ENCODE measurements at regions not wholly inside any gene's neighbourhood (a gene's known extent, or its start where the extent isn't known, plus 50 kb on each side); places are given as distances from the start of the nearest gene placed in this dataset.

DNA sequence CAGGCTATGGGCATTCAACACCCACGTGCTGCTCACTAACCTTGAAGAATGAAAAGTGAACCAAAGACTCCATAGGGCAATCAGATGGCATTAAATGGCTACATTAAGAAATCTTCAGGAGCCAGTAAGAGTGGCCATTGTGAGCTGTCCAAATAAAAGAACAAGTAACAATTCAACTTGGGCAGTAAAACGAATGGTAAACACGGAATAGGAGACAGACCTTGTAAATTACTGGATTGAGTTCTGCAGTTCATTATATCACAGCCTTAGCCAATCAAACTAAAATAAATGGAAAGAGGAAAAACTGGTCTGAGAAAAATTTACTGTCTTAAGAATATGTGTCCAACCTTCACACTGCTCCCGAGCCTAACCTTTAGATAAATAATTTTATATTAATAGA is 306.5 kb upstream of the ZNF521 start:
- DNase-seq (no peak), FAIRE-seq (no peak)
- Histone ChIP-seq H3K4me1 (ENCODE audit: control insufficient read depth in 3 of 3, insufficient read depth in 2 of 3, low read depth in 1 of 3, low read length in 2 of 3) (no peaks in the 10 kb centered on the region), H3K27me3 (ENCODE audit: control insufficient read depth in 3 of 3, insufficient read depth in 3 of 3, low read length in 3 of 3) (no peaks in the 10 kb centered on the region), H3K4me3 (ENCODE audit: low read depth in 1 of 3, low read length in 3 of 3) (no peak overlapping the region), H3K36me3 (ENCODE audit: control insufficient read depth in 3 of 3, insufficient read depth in 2 of 3, low read depth in 1 of 3, low read length in 3 of 3) (no peaks in the 10 kb centered on the region), H3K9me3 (ENCODE audit: control insufficient read depth in 2 of 2, insufficient read depth in 1 of 2, low read depth in 1 of 2, low read length in 1 of 2) (no peaks in the 10 kb centered on the region), H3K27ac (ENCODE audit: low read depth in 1 of 3, low read length in 2 of 3) (no peak overlapping the region)
- 39 to 62% (median 55%) methylated on average over 4 of the region's 4 CpGs for WGBS, 3 donors

DNA sequence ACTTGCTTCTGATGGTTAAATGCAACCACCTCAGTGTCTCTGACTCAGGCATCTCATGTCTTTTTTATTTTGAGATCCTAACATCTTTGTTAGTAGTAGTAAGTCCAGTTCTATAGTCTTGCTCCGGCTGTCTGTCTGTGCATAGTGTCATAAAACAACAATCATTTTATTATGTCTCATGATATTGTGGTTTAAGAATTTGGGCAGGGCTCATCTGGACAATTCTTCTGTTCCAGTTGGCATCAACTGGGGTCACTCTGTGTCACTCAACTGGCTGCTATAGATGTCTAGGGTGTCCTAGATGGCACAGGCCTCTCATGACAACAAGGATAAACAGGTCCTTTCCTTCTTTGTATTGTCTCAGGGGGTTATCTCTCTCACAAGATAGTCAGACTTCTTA is 299.6 kb upstream of the ZNF521 start:
- Histone ChIP-seq H3K27me3 (ENCODE audit: control insufficient read depth in 3 of 3, insufficient read depth in 3 of 3, low read length in 3 of 3) (no peaks in the 10 kb centered on the region), H3K9me3 (ENCODE audit: control insufficient read depth in 2 of 2, insufficient read depth in 1 of 2, low read depth in 1 of 2, low read length in 1 of 2) (no peaks in the 10 kb centered on the region), H3K4me3 (ENCODE audit: low read depth in 1 of 3, low read length in 3 of 3) (no peak overlapping the region), H3K36me3 (ENCODE audit: control insufficient read depth in 3 of 3, insufficient read depth in 2 of 3, low read depth in 1 of 3, low read length in 3 of 3) (no peaks in the 10 kb centered on the region), H3K4me1 (ENCODE audit: control insufficient read depth in 3 of 3, insufficient read depth in 2 of 3, low read depth in 1 of 3, low read length in 2 of 3) (no peaks in the 10 kb centered on the region), H3K27ac (ENCODE audit: low read depth in 1 of 3, low read length in 2 of 3) (no peak overlapping the region)
- no peak for FAIRE-seq
- no peak for DNase-seq
- 74 to 91% (median 84%) methylated on average over 1 of the region's 1 CpG for WGBS, 3 donors

DNA sequence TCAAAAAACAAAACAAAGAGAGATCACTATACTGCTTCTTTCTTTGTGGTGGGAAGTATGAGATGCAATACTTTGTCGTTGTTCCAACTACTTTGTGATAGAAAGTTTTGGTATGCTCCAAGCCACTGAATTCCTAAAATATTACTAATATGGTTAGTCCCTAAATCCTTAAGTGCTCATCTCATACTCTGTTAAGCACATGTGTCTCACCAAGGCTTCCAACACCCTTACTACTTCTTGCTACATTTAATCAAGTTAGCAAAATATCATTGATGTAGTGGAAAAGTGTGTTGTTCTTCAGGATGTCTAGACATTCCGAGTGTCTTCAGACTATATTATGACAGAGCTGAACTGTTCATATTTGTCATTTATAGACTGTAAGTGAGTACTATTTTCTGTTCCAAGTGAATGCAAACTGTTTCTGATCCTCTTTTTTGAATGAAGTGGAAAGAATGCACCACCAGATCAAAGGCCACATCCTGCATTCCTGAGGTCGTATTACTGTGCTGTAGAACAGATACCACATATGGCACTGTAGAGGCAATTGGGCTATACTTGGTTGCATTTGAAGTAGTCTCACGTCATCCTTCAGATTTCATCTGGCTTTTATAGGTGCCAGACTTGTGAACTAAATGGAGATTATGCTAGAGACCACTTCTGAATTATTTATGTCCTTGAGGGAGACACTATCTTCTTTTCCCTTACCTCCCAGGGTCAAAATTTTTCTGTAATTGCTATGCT is 298.4 kb upstream of the ZNF521 start:
- Histone ChIP-seq H3K27me3 (ENCODE audit: control insufficient read depth in 3 of 3, insufficient read depth in 3 of 3, low read length in 3 of 3) (no peaks in the 10 kb centered on the region), H3K4me3 (ENCODE audit: low read depth in 1 of 3, low read length in 3 of 3) (no peak overlapping the region), H3K27ac (ENCODE audit: low read depth in 1 of 3, low read length in 2 of 3) (no peak overlapping the region), H3K4me1 (ENCODE audit: control insufficient read depth in 3 of 3, insufficient read depth in 2 of 3, low read depth in 1 of 3, low read length in 2 of 3) (no peaks in the 10 kb centered on the region), H3K9me3 (ENCODE audit: control insufficient read depth in 2 of 2, insufficient read depth in 1 of 2, low read depth in 1 of 2, low read length in 1 of 2) (no peaks in the 10 kb centered on the region), H3K36me3 (ENCODE audit: control insufficient read depth in 3 of 3, insufficient read depth in 2 of 3, low read depth in 1 of 3, low read length in 3 of 3) (no peaks in the 10 kb centered on the region)
- 54 to 59% (median 58%) methylated on average over 4 of the region's 4 CpGs for WGBS, 3 donors
- FAIRE-seq (no peak), DNase-seq (no peak)

GRCh38 chr18:25648716-25649260 is 296.8 kb upstream of the ZNF521 start:
- Histone ChIP-seq H3K27ac (ENCODE audit: low read depth in 1 of 3, low read length in 2 of 3) (no peak overlapping the region), H3K4me1 (ENCODE audit: control insufficient read depth in 3 of 3, insufficient read depth in 2 of 3, low read depth in 1 of 3, low read length in 2 of 3) (no peaks in the 10 kb centered on the region), H3K36me3 (ENCODE audit: control insufficient read depth in 3 of 3, insufficient read depth in 2 of 3, low read depth in 1 of 3, low read length in 3 of 3) (no peaks in the 10 kb centered on the region), H3K9me3 (ENCODE audit: control insufficient read depth in 2 of 2, insufficient read depth in 1 of 2, low read depth in 1 of 2, low read length in 1 of 2) (no peaks in the 10 kb centered on the region), H3K4me3 (ENCODE audit: low read depth in 1 of 3, low read length in 3 of 3) (no peak overlapping the region), H3K27me3 (ENCODE audit: control insufficient read depth in 3 of 3, insufficient read depth in 3 of 3, low read length in 3 of 3) (no peaks in the 10 kb centered on the region)
- FAIRE-seq (no peak), DNase-seq (no peak)

- no peaks in the 10 kb centered on the region for H3K9me3 ChIP-seq (ENCODE audit: control insufficient read depth in 2 of 2, insufficient read depth in 1 of 2, low read depth in 1 of 2, low read length in 1 of 2)
- no peak for FAIRE-seq
- no peak for DNase-seq
- WGBS, 3 donors, result 71 to 93% (median 77%) methylated on average over 3 of the region's 3 CpGs
- no peak overlapping the region for H3K27ac ChIP-seq (ENCODE audit: low read depth in 1 of 3, low read length in 2 of 3)
- no peaks in the 10 kb centered on the region for H3K4me1 ChIP-seq (ENCODE audit: control insufficient read depth in 3 of 3, insufficient read depth in 2 of 3, low read depth in 1 of 3, low read length in 2 of 3)
- no peak overlapping the region for H3K4me3 ChIP-seq (ENCODE audit: low read depth in 1 of 3, low read length in 3 of 3)
- H3K27me3 ChIP-seq (ENCODE audit: control insufficient read depth in 3 of 3, insufficient read depth in 3 of 3, low read length in 3 of 3), result no peaks in the 10 kb centered on the region
- H3K36me3 ChIP-seq (ENCODE audit: control insufficient read depth in 3 of 3, insufficient read depth in 2 of 3, low read depth in 1 of 3, low read length in 3 of 3), result no peaks in the 10 kb centered on the region
Observed at GRCh38 chr18:25647404-25647803, 295.4 kb upstream of the ZNF521 start.

DNA sequence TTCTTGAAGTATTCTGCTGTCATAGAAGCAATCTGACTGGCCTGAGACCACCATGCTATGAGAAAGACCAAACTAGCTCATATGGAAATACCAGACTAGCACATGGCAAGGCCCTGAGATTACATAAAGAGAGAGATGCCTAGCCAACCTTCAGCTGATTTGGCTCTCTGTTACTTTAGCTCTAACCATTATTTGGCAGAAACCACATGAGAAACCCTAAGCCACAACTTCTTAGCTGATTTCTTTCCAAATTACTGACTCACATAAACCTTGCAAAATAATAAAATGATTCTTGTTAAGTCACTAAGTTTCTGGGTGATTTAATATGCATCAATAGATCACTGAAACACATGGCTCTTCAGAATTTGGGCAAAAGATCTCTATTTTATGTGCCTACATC is 295.0 kb upstream of the ZNF521 start:
- Histone ChIP-seq H3K9me3 (ENCODE audit: control insufficient read depth in 2 of 2, insufficient read depth in 1 of 2, low read depth in 1 of 2, low read length in 1 of 2) (no peaks in the 10 kb centered on the region), H3K36me3 (ENCODE audit: control insufficient read depth in 3 of 3, insufficient read depth in 2 of 3, low read depth in 1 of 3, low read length in 3 of 3) (no peaks in the 10 kb centered on the region), H3K27ac (ENCODE audit: low read depth in 1 of 3, low read length in 2 of 3) (no peak overlapping the region), H3K4me1 (ENCODE audit: control insufficient read depth in 3 of 3, insufficient read depth in 2 of 3, low read depth in 1 of 3, low read length in 2 of 3) (no peaks in the 10 kb centered on the region), H3K4me3 (ENCODE audit: low read depth in 1 of 3, low read length in 3 of 3) (no peak overlapping the region), H3K27me3 (ENCODE audit: control insufficient read depth in 3 of 3, insufficient read depth in 3 of 3, low read length in 3 of 3) (no peaks in the 10 kb centered on the region)
- FAIRE-seq, result no peak
- no peak for DNase-seq

- Histone ChIP-seq H3K27me3 (ENCODE audit: control insufficient read depth in 3 of 3, insufficient read depth in 3 of 3, low read length in 3 of 3) (no peaks in the 10 kb centered on the region), H3K4me1 (ENCODE audit: control insufficient read depth in 3 of 3, insufficient read depth in 2 of 3, low read depth in 1 of 3, low read length in 2 of 3) (no peaks in the 10 kb centered on the region), H3K9me3 (ENCODE audit: control insufficient read depth in 2 of 2, insufficient read depth in 1 of 2, low read depth in 1 of 2, low read length in 1 of 2) (no peaks in the 10 kb centered on the region), H3K36me3 (ENCODE audit: control insufficient read depth in 3 of 3, insufficient read depth in 2 of 3, low read depth in 1 of 3, low read length in 3 of 3) (no peaks in the 10 kb centered on the region), H3K4me3 (ENCODE audit: low read depth in 1 of 3, low read length in 3 of 3) (no peak overlapping the region), H3K27ac (ENCODE audit: low read depth in 1 of 3, low read length in 2 of 3) (no peak overlapping the region)
- DNase-seq (no peak), FAIRE-seq (no peak)
- 68 to 77% (median 73%) methylated on average over 2 of the region's 2 CpGs for WGBS, 3 donors
Observed at GRCh38 chr18:25639596-25639995, 287.6 kb upstream of the ZNF521 start.

DNA sequence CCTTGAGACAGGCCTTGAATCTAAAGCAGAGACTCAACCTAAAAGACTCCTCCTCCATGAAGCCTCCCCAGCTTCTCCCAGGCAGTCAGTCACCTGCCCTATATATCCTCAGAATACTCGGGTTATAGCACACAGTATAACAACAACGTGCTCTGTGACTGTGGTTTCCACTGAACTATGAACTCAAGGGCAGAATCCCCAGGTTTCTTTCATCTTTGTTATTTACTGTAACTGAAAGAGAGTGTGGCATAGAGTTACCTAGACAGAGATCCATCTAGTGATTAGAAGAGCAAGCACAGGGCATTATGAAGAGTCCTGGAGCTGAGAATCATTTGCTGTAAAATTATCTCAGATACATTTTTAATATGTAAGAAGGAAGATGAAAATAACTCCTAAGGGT is 281.6 kb upstream of the ZNF521 start:
- WGBS, 3 donors, result 18 to 62% (median 44%) methylated on average over 2 of the region's 2 CpGs
- no peak overlapping the region for H3K27ac ChIP-seq (ENCODE audit: low read depth in 1 of 3, low read length in 2 of 3)
- H3K4me1 ChIP-seq (ENCODE audit: control insufficient read depth in 3 of 3, insufficient read depth in 2 of 3, low read depth in 1 of 3, low read length in 2 of 3), result no peaks in the 10 kb centered on the region
- no peak overlapping the region for H3K4me3 ChIP-seq (ENCODE audit: low read depth in 1 of 3, low read length in 3 of 3)
- no peak for DNase-seq
- H3K36me3 ChIP-seq (ENCODE audit: control insufficient read depth in 3 of 3, insufficient read depth in 2 of 3, low read depth in 1 of 3, low read length in 3 of 3), result no peaks in the 10 kb centered on the region
- no peaks in the 10 kb centered on the region for H3K9me3 ChIP-seq (ENCODE audit: control insufficient read depth in 2 of 2, insufficient read depth in 1 of 2, low read depth in 1 of 2, low read length in 1 of 2)
- H3K27me3 ChIP-seq (ENCODE audit: control insufficient read depth in 3 of 3, insufficient read depth in 3 of 3, low read length in 3 of 3), result no peaks in the 10 kb centered on the region
- FAIRE-seq, result no peak

DNA sequence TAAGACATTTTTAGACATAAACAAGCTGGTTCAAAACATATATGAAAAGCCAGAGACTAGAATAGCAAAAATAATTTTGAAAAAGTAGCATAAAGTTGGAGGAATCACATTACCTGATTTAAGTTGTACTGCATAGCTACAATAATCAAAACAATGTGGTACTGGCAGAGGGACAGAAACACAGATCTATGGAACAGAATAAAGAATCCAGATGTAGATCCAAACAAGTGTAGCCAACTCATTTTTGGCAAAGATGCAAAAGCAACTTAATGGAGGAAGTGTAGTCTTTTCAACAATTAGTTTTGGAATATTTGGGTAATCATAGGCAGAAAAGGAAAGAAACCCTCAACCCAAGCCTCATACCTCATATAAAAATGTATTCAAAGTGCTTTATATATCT is 278.7 kb upstream of the ZNF521 start:
- Histone ChIP-seq H3K9me3 (ENCODE audit: control insufficient read depth in 2 of 2, insufficient read depth in 1 of 2, low read depth in 1 of 2, low read length in 1 of 2) (peaks cover 0 to 13% of the 10 kb centered on the region in 2 donors), H3K4me1 (ENCODE audit: control insufficient read depth in 3 of 3, insufficient read depth in 2 of 3, low read depth in 1 of 3, low read length in 2 of 3) (no peaks in the 10 kb centered on the region), H3K36me3 (ENCODE audit: control insufficient read depth in 3 of 3, insufficient read depth in 2 of 3, low read depth in 1 of 3, low read length in 3 of 3) (no peaks in the 10 kb centered on the region), H3K27ac (ENCODE audit: low read depth in 1 of 3, low read length in 2 of 3) (no peak overlapping the region), H3K27me3 (ENCODE audit: control insufficient read depth in 3 of 3, insufficient read depth in 3 of 3, low read length in 3 of 3) (no peaks in the 10 kb centered on the region), H3K4me3 (ENCODE audit: low read depth in 1 of 3, low read length in 3 of 3) (no peak overlapping the region)
- DNase-seq, result no peak
- FAIRE-seq, result no peak

All from small intestine (tissue), 7 donors.